ENCODE measurements at regions not wholly inside any gene's neighbourhood (a gene's known extent, or its start where the extent isn't known, plus 50 kb on each side); places are given as distances from the start of the nearest gene placed in this dataset.

- no peaks in the 10 kb centered on the region for H3K9me3 ChIP-seq
- H3K36me3 ChIP-seq: no peaks in the 10 kb centered on the region
- no peak overlapping the region for H3K27ac ChIP-seq
- no peak for ATAC-seq
- H3K4me3 ChIP-seq: no peak overlapping the region
- TF ChIP-seq CTCF (IDR thresholded peaks at IDR 0.05): no peak
- intact Hi-C loops (cut with DNase I): no loop called here
- DNase-seq: no peak
- no peaks in the 10 kb centered on the region for H3K4me1 ChIP-seq
- H3K27me3 ChIP-seq: no peaks in the 10 kb centered on the region
Observed at GRCh38 chr5:166195981-166196380, 2095.5 kb upstream of the WWC1 start.

GRCh38 chr5:166200532-166200931 lies 2090.9 kb upstream of the WWC1 start:
- Histone ChIP-seq H3K27me3 (no peaks in the 10 kb centered on the region), H3K9me3 (no peaks in the 10 kb centered on the region), H3K4me1 (no peaks in the 10 kb centered on the region), H3K4me3 (no peak overlapping the region), H3K36me3 (no peaks in the 10 kb centered on the region), H3K27ac (no peak overlapping the region)
- DNase-seq: no peak
- TF ChIP-seq CTCF (IDR thresholded peaks at IDR 0.05): no peak
- intact Hi-C loops (cut with DNase I): no loop called here
- ATAC-seq: no peak

GRCh38 chr5:166211640-166212039 lies 2079.8 kb upstream of the WWC1 start:
- Histone ChIP-seq H3K27me3 (no peaks in the 10 kb centered on the region), H3K36me3 (no peaks in the 10 kb centered on the region), H3K4me1 (no peaks in the 10 kb centered on the region), H3K27ac (no peak overlapping the region), H3K9me3 (no peaks in the 10 kb centered on the region), H3K4me3 (no peak overlapping the region)
- DNase-seq (no peak), ATAC-seq (no peak)
- no peak for TF ChIP-seq CTCF (IDR thresholded peaks at IDR 0.05)
- intact Hi-C loops (cut with DNase I): no loop called here

- Histone ChIP-seq H3K36me3 (no peaks in the 10 kb centered on the region), H3K27ac (no peak overlapping the region), H3K4me3 (no peak overlapping the region), H3K9me3 (peaks cover 9% of the 10 kb centered on the region), H3K27me3 (no peaks in the 10 kb centered on the region), H3K4me1 (no peaks in the 10 kb centered on the region)
- no peak for DNase-seq
- ATAC-seq: no peak
- intact Hi-C loops (cut with DNase I): no loop called here
- TF ChIP-seq CTCF (IDR thresholded peaks at IDR 0.05): no peak
Observed at GRCh38 chr5:166236327-166236726, 2055.1 kb upstream of the WWC1 start.

GRCh38 chr5:166240705-166241104 lies 2050.7 kb upstream of the WWC1 start:
- DNase-seq: no peak
- Histone ChIP-seq H3K4me1 (no peaks in the 10 kb centered on the region), H3K9me3 (no peaks in the 10 kb centered on the region), H3K27ac (no peak overlapping the region), H3K27me3 (no peaks in the 10 kb centered on the region), H3K4me3 (no peak overlapping the region), H3K36me3 (no peaks in the 10 kb centered on the region)
- TF ChIP-seq CTCF (IDR thresholded peaks at IDR 0.05): no peak
- ATAC-seq: no peak
- intact Hi-C loops (cut with DNase I): no loop called here

- ATAC-seq: no peak
- no peaks in the 10 kb centered on the region for H3K36me3 ChIP-seq
- DNase-seq: no peak
- TF ChIP-seq CTCF (IDR thresholded peaks at IDR 0.05): no peak
- H3K27me3 ChIP-seq: no peaks in the 10 kb centered on the region
- no peaks in the 10 kb centered on the region for H3K9me3 ChIP-seq
- H3K4me3 ChIP-seq: no peak overlapping the region
- H3K4me1 ChIP-seq: no peaks in the 10 kb centered on the region
- intact Hi-C loops (cut with DNase I): no loop called here
- H3K27ac ChIP-seq: no peak overlapping the region
Observed at GRCh38 chr5:166245556-166245955, 2045.9 kb upstream of the WWC1 start.

All from upper lobe of right lung (tissue), 1 donor.